CD14-positive monocyte (primary cell): ENCODE measurements at regions not wholly inside any gene's neighbourhood (a gene's known extent, or its start where the extent isn't known, plus 50 kb on each side); places are given as distances from the start of the nearest gene placed in this dataset.

ENCODE experiments used
- DNase-seq, 3 donors: peaks; one replicate each; pipeline ENCODE4 v3.0.0-alpha.2; 2011 to 2022
- H2AFZ ChIP-seq: 2 replicates; pipeline ENCODE4 v1.6.0; 2012; ENCODE audit warnings: mild to moderate bottlenecking, low read depth, low read length, inconsistent platforms; ENCODE audit not compliant: insufficient read depth, poor library complexity, severe bottlenecking
- H3K27ac ChIP-seq, 2 donors: 1 replicate in 1 of 2; 2 replicates in 1 of 2; pipeline ENCODE4 v1.5.1; 2012 to 2013; ENCODE audit warnings: low read length in 2 of 2, control low read depth in 1 of 2, inconsistent platforms in 1 of 2, low read depth in 1 of 2, mild to moderate bottlenecking in 1 of 2
- H3K27me3 ChIP-seq, 2 donors: one replicate each; pipeline versions ENCODE4 v1.6.0 to v1.6.1; 2011 to 2013; ENCODE audit warnings: low read length in 2 of 2; ENCODE audit not compliant: control insufficient read depth in 2 of 2, insufficient read depth in 2 of 2
- H3K36me3 ChIP-seq, 2 donors: replicated peaks in 1 of 2; 1 replicate in 1 of 2; 2 replicates in 1 of 2; pipeline versions ENCODE4 v1.5.1 to v1.6.1; 2012 to 2013; ENCODE audit warnings: low read length in 2 of 2, control low read depth in 1 of 2, inconsistent platforms in 1 of 2, mild to moderate bottlenecking in 1 of 2; ENCODE audit not compliant: insufficient read depth in 2 of 2, control insufficient read depth in 1 of 2
- H3K4me1 ChIP-seq, 2 donors: 1 replicate in 1 of 2; 2 replicates in 1 of 2; pipeline versions ENCODE4 v1.5.1 to v1.6.1; 2012 to 2013; ENCODE audit warnings: low read length in 2 of 2, control low read depth in 1 of 2, inconsistent platforms in 1 of 2, mild to moderate bottlenecking in 1 of 2, moderate library complexity in 1 of 2; ENCODE audit not compliant: insufficient read depth in 2 of 2, control insufficient read depth in 1 of 2
- H3K4me2 ChIP-seq: replicated peaks from 2 replicates; pipeline ENCODE3; 2012; ENCODE audit warnings: low read length, moderate library complexity, mild to moderate bottlenecking; ENCODE audit not compliant: poor library complexity, severe bottlenecking; ENCODE audit errors: extremely low read depth
- H3K4me3 ChIP-seq, 3 experiments: fragments of 200-600 bp in 1 of 3; sonication (generic) in 1 of 3; replicated peaks in 1 of 3; 1 replicate in 2 of 3; 2 replicates in 1 of 3; pipeline ENCODE4 v1.5.1; 2011 to 2013; ENCODE audit warnings: low read length in 3 of 3, mild to moderate bottlenecking in 3 of 3, control low read depth in 2 of 3, low read depth in 2 of 3, inconsistent platforms in 1 of 3, moderate library complexity in 1 of 3
- H3K79me2 ChIP-seq: 2 replicates; pipeline ENCODE4 v1.6.0; 2012; ENCODE audit warnings: mild to moderate bottlenecking, control low read depth, inconsistent platforms, low read length, moderate library complexity; ENCODE audit not compliant: insufficient read depth
- H3K9ac ChIP-seq: 2 replicates; pipeline ENCODE4 v1.6.0; 2017; ENCODE audit warnings: low read length, mild to moderate bottlenecking; ENCODE audit not compliant: insufficient read depth, poor library complexity, severe bottlenecking
- H3K9me3 ChIP-seq, 2 donors: replicated peaks in 1 of 2; 1 replicate in 1 of 2; 2 replicates in 1 of 2; pipeline versions ENCODE4 v1.5.1 to v1.6.1; 2012 to 2013; ENCODE audit warnings: low read length in 2 of 2, control low read depth in 1 of 2; ENCODE audit not compliant: control insufficient read depth in 1 of 2, insufficient read depth in 1 of 2
- H4K20me1 ChIP-seq: 2 replicates; pipeline ENCODE4 v1.6.0; 2012; ENCODE audit warnings: mild to moderate bottlenecking, low read length, control low read depth, moderate library complexity; ENCODE audit not compliant: insufficient read depth
- H3K27ac Mint-ChIP-seq, 7 donors: one replicate each; pipeline ENCODE4 v1.8.0; 2020; ENCODE audit warnings: mild to moderate bottlenecking in 7 of 7, mixed read lengths in 7 of 7, moderate library complexity in 6 of 7, inconsistent platforms in 2 of 7
- H3K27me3 Mint-ChIP-seq, 3 donors: one replicate each; pipeline ENCODE4 v1.8.0; 2021 to 2022; ENCODE audit warnings: low read depth in 3 of 3, mild to moderate bottlenecking in 3 of 3, mixed read lengths in 3 of 3, moderate library complexity in 3 of 3, inconsistent platforms in 1 of 3
- H3K36me3 Mint-ChIP-seq, 2 donors: one replicate each; pipeline ENCODE4 v1.8.0; 2020; ENCODE audit warnings: mixed read lengths in 2 of 2, inconsistent platforms in 1 of 2, mild to moderate bottlenecking in 1 of 2
- H3K4me1 Mint-ChIP-seq: one replicate; pipeline ENCODE4 v1.8.0; 2020; ENCODE audit warnings: mild to moderate bottlenecking, mixed read lengths
- H3K4me3 Mint-ChIP-seq, 2 donors: one replicate each; pipeline ENCODE4 v1.8.0; 2020; ENCODE audit warnings: mild to moderate bottlenecking in 2 of 2, mixed read lengths in 2 of 2, moderate library complexity in 1 of 2
- H3K9me3 Mint-ChIP-seq, 7 donors: one replicate each; pipeline ENCODE4 v1.8.0; 2020 to 2022; ENCODE audit warnings: mixed read lengths in 7 of 7, mild to moderate bottlenecking in 6 of 7, moderate library complexity in 6 of 7, inconsistent platforms in 2 of 7
- WGBS: methylation state at CpG from one replicate; pipeline ENCODE4 v1.1.5; 2013; ENCODE audit warnings: missing lambda C conversion rate; ENCODE audit not compliant: insufficient coverage; 5-methylcytosine and 5-hydroxymethylcytosine counted together
- intact Hi-C, 2 donors: fragments of 100-400 bp; cut with micrococcal nuclease; formaldehyde crosslinking; loops; one replicate each; pipeline versions ENCODE4 v1.15.0 to v1.15.1; 2023
- TF ChIP-seq, protein P1 (sequence below): fragments of 200-600 bp; IDR thresholded peaks from one replicate; pipeline ENCODE4 v1.8.0; 2022; ENCODE audit warnings: antibody characterized with exemption, mild to moderate bottlenecking

DNA sequence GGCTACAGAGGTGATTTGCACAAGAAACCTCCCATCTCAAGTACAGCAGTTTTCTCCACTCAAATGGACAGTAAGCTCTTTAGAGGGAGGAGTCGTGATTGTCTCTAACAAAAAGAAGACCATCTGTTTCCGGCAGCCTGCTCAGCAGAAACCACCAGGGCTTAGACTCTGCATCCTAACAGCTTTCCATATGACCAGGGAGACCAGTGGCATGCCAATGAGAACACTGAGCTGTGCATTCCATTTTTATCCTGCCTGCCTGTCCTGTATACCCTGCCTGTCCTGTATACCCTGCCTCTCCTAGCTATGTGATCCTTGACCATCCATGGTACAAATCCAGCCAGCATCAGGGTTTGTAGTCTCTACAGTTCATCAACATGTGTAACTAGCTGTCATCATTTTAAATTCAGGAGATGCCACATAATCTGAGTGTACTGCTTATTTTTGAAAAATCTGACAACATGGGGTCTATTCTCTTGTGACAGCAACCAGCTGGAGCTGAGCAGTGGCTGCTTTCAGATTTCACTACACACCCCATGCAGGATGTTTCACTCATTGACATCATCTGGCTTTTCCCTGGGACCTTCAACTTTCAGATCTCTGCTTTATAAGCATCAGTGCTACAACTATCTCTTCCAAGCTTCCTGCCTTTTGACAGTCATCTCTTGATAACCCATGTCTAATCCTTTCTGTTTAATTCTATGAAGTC lies 50.5 kb upstream of the POU2AF2 start:
- no peak overlapping the region for H3K9ac ChIP-seq
- Mint-ChIP-seq H3K27me3 (peaks cover 0 to 1% (median 0%) of the 10 kb centered on the region in 3 donors), H3K27ac (no peak overlapping the region), H3K36me3 (no peaks in the 10 kb centered on the region), H3K4me1 (no peaks in the 10 kb centered on the region), H3K9me3 (peaks cover 0 to 5% (median 2%) of the 10 kb centered on the region in 7 donors), H3K4me3 (no peak overlapping the region)
- no peak overlapping the region for H2AFZ ChIP-seq
- no peak overlapping the region for H3K4me3 ChIP-seq
- no peaks in the 10 kb centered on the region for H3K27me3 ChIP-seq
- H3K36me3 ChIP-seq: no peaks in the 10 kb centered on the region
- H3K4me1 ChIP-seq: no peaks in the 10 kb centered on the region
- WGBS: 92% methylated on average over 2 of the region's 2 CpGs
- no peaks in the 10 kb centered on the region for H4K20me1 ChIP-seq
- H3K9me3 ChIP-seq: no peaks in the 10 kb centered on the region
- no peak overlapping the region for H3K27ac ChIP-seq
- intact Hi-C loops: no loop called here
- TF ChIP-seq, protein P1, sequence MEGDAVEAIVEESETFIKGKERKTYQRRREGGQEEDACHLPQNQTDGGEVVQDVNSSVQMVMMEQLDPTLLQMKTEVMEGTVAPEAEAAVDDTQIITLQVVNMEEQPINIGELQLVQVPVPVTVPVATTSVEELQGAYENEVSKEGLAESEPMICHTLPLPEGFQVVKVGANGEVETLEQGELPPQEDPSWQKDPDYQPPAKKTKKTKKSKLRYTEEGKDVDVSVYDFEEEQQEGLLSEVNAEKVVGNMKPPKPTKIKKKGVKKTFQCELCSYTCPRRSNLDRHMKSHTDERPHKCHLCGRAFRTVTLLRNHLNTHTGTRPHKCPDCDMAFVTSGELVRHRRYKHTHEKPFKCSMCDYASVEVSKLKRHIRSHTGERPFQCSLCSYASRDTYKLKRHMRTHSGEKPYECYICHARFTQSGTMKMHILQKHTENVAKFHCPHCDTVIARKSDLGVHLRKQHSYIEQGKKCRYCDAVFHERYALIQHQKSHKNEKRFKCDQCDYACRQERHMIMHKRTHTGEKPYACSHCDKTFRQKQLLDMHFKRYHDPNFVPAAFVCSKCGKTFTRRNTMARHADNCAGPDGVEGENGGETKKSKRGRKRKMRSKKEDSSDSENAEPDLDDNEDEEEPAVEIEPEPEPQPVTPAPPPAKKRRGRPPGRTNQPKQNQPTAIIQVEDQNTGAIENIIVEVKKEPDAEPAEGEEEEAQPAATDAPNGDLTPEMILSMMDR: no peak
- H3K79me2 ChIP-seq: no peaks in the 10 kb centered on the region
- DNase-seq: no peak
- H3K4me2 ChIP-seq: no peak overlapping the region

GRCh38 chr11:111193924-111194490 lies 51.5 kb upstream of the POU2AF2 start:
- H3K27me3 ChIP-seq: no peaks in the 10 kb centered on the region
- no peaks in the 10 kb centered on the region for H3K79me2 ChIP-seq
- Mint-ChIP-seq H3K4me1 (no peaks in the 10 kb centered on the region), H3K27me3 (no peaks in the 10 kb centered on the region), H3K36me3 (no peaks in the 10 kb centered on the region), H3K9me3 (peaks cover 0 to 5% (median 2%) of the 10 kb centered on the region in 7 donors), H3K4me3 (no peak overlapping the region), H3K27ac (peak overlapping the region in 1 of 7 donors; percentile 33)
- no peak overlapping the region for H3K9ac ChIP-seq
- no peak for DNase-seq
- intact Hi-C loops: no loop called here
- WGBS: 100% methylated on average over 1 of the region's 1 CpG
- H3K4me1 ChIP-seq: no peaks in the 10 kb centered on the region
- no peak overlapping the region for H2AFZ ChIP-seq
- H3K9me3 ChIP-seq: no peaks in the 10 kb centered on the region
- no peak overlapping the region for H3K27ac ChIP-seq
- H3K36me3 ChIP-seq: no peaks in the 10 kb centered on the region
- H3K4me3 ChIP-seq: no peak overlapping the region
- no peak overlapping the region for H3K4me2 ChIP-seq
- no peaks in the 10 kb centered on the region for H4K20me1 ChIP-seq
- TF ChIP-seq, protein P1: no peak
